Caco-2 (cell line): ENCODE measurements at regions not wholly inside any gene's neighbourhood (a gene's known extent, or its start where the extent isn't known, plus 50 kb on each side); places are given as distances from the start of the nearest gene placed in this dataset.

Experiments
- BruUV-seq: library from RNA; stranded (reverse); fragments of 400-500 nt; replicated peaks from 2 replicates; lab custom pipeline; 2021; lab: Mats Ljungman, UMichigan
- CTCF ChIA-PET: fragments of 300-600 bp; sonication (Branson Sonifier 250); formaldehyde crosslinking; loops from one replicate; lab custom pipeline; 2022; ENCODE audit warnings: antibody characterized with exemption; lab: Charles Lee
- POLR2A ChIA-PET: fragments of 300-600 bp; sonication (Branson Sonifier 250); formaldehyde crosslinking; loops from one replicate; lab custom pipeline; 2022; ENCODE audit warnings: antibody characterized with exemption; lab: Charles Lee
- DNase-seq, 2 experiments: peaks; one replicate each; pipeline versions ENCODE4 v3.0.0 to v3.0.0-alpha.2; 2020 to 2022
- H3K27me3 ChIP-seq: replicated peaks from 2 replicates; pipeline ENCODE4 v1.6.0; 2011; ENCODE audit warnings: low read length; ENCODE audit not compliant: control insufficient read depth, insufficient read depth
- H3K36me3 ChIP-seq: 2 replicates; pipeline ENCODE4 v1.5.1; 2011; ENCODE audit warnings: low read length; ENCODE audit not compliant: control insufficient read depth, insufficient read depth
- H3K4me1 ChIP-seq: fragments of 250-450 bp; sonication (Bioruptor Pico); 2 replicates; pipeline ENCODE4 v1.5.1; 2020; ENCODE audit warnings: mild to moderate bottlenecking
- H3K4me3 ChIP-seq: 2 replicates; pipeline ENCODE4 v1.5.1; 2011; ENCODE audit warnings: low read depth, mild to moderate bottlenecking, control low read depth, low read length
- H3K9me3 ChIP-seq: fragments of 250-450 bp; sonication (Bioruptor Pico); 2 replicates; pipeline ENCODE4 v1.5.1; 2020; ENCODE audit warnings: mild to moderate bottlenecking, moderate library complexity
- H3K27ac Mint-ChIP-seq: one replicate; pipeline ENCODE4 v1.8.0; 2022; ENCODE audit warnings: mixed read lengths; ENCODE audit not compliant: unreplicated experiment
- H3K27me3 Mint-ChIP-seq: one replicate; pipeline ENCODE4 v1.8.0; 2022; ENCODE audit warnings: mixed read lengths; ENCODE audit not compliant: insufficient read depth, unreplicated experiment
- H3K36me3 Mint-ChIP-seq: one replicate; pipeline ENCODE4 v1.8.0; 2022; ENCODE audit warnings: mild to moderate bottlenecking, mixed read lengths; ENCODE audit not compliant: insufficient read depth, unreplicated experiment
- H3K4me1 Mint-ChIP-seq: one replicate; pipeline ENCODE4 v1.8.0; 2022; ENCODE audit warnings: low read depth, mixed read lengths; ENCODE audit not compliant: unreplicated experiment
- H3K4me3 Mint-ChIP-seq: one replicate; pipeline ENCODE4 v1.8.0; 2022; ENCODE audit warnings: mild to moderate bottlenecking, moderate library complexity, mixed read lengths; ENCODE audit not compliant: unreplicated experiment
- H3K9me3 Mint-ChIP-seq: one replicate; pipeline ENCODE4 v1.8.0; 2022; ENCODE audit warnings: mixed read lengths; ENCODE audit not compliant: unreplicated experiment
- intact Hi-C: fragments of 100-400 bp; cut with micrococcal nuclease; formaldehyde crosslinking; loops from one replicate; pipeline ENCODE4 v1.10.0; 2022; ENCODE audit not compliant: unreplicated experiment
- TF ChIP-seq, protein P1 (sequence below), 2 experiments: fragments of 200-600 bp in 1 of 2; IDR thresholded peaks; 1 replicate in 1 of 2; 2 replicates in 1 of 2; pipeline versions ENCODE4 v1.5.1 to v1.8.0; 2011 to 2022; ENCODE audit warnings: antibody characterized with exemption in 1 of 2, control low read depth in 1 of 2, inconsistent platforms in 1 of 2, low read depth in 1 of 2, low read length in 1 of 2, mild to moderate bottlenecking in 1 of 2, moderate library complexity in 1 of 2; ENCODE audit not compliant: insufficient read depth in 1 of 2, severe bottlenecking in 1 of 2, unreplicated experiment in 1 of 2

DNA sequence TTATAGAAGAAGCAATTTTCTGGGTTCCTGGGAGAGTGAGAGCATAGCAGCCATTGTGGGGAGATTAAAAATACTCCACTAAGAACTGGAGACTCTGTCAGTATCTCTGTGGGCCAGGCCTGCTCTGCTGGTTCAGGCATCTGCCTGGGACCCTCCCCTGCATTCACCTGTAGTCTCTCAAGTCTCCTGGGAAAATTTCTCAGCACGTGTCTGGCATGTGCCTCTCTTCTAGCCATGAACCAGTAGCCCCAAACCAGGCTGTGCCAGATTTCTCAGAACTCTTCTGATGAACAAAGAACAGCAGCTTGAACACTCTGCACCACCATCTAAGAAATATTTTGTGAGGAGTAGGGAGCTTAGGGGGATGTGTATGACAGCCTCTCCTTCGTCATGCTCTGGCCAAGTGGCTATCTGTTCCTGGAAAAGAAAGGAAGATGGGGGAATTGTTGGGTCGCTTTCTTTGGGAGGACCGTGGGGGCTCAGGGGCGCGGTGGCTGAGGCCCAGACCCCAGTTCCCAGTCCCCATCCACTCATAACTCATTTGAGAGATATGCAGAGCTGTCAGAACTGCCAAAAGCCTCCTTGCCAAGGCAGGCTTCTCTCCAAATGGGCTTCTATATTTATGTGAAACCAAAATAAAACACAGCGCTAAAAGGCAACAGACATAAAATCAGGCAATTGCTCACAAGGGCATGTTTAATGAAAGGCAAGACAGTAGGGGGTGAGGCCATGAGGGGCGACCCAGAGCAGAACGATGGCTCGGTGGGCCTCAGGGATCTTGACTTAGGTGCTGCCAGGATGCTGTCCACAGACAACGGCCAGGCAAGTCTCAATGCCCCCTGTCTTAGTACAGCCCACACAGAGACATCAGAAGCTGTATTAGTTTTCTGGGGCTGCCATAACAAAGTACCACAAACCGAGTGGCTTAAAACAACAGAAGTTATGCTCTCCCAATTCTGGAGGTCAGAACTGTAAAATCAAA, 114.7 kb upstream of the TNP1 start:
- Mint-ChIP-seq H3K27ac (no peak overlapping the region), H3K9me3 (peaks cover 9% of the 10 kb centered on the region), H3K27me3 (peaks cover 9% of the 10 kb centered on the region), H3K4me1 (no peaks in the 10 kb centered on the region), H3K36me3 (no peaks in the 10 kb centered on the region), H3K4me3 (no peak overlapping the region)
- no peaks in the 10 kb centered on the region for H3K36me3 ChIP-seq
- H3K4me3 ChIP-seq = no peak overlapping the region
- TF ChIP-seq, protein P1, sequence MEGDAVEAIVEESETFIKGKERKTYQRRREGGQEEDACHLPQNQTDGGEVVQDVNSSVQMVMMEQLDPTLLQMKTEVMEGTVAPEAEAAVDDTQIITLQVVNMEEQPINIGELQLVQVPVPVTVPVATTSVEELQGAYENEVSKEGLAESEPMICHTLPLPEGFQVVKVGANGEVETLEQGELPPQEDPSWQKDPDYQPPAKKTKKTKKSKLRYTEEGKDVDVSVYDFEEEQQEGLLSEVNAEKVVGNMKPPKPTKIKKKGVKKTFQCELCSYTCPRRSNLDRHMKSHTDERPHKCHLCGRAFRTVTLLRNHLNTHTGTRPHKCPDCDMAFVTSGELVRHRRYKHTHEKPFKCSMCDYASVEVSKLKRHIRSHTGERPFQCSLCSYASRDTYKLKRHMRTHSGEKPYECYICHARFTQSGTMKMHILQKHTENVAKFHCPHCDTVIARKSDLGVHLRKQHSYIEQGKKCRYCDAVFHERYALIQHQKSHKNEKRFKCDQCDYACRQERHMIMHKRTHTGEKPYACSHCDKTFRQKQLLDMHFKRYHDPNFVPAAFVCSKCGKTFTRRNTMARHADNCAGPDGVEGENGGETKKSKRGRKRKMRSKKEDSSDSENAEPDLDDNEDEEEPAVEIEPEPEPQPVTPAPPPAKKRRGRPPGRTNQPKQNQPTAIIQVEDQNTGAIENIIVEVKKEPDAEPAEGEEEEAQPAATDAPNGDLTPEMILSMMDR (IDR thresholded peaks at IDR 0.05; ENCODE audit: insufficient read depth in 1 of 2, low read depth in 1 of 2, low read length in 1 of 2, severe bottlenecking in 1 of 2, unreplicated experiment in 1 of 2) = no peak
- no peak for DNase-seq
- ChIA-PET CTCF (no interaction called here), POLR2A (no interaction called here)
- no TSS peak for BruUV-seq
- no peaks in the 10 kb centered on the region for H3K9me3 ChIP-seq
- intact Hi-C loops = no loop called here
- no peaks in the 10 kb centered on the region for H3K4me1 ChIP-seq
- no peaks in the 10 kb centered on the region for H3K27me3 ChIP-seq

DNA sequence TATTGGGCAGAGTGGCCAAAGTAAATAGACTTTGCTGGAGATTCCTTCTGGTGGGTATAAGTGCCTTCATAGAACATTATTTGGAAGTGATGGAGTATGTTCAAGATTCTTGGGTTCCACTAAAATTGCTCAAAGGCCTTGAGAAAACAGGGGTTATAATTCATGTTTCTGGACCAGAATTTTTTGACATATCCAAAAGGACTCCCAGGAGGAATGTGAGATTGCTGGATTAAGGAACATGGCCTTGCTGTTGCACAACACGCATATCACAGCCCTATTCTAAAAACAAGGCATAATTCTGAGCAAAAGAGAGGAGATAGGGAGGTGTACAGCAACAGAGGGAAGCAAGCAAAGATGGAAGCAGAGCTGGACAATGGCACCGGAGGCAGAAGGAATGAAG, 111.7 kb upstream of the TNP1 start:
- no peaks in the 10 kb centered on the region for H3K27me3 ChIP-seq
- H3K9me3 ChIP-seq = no peaks in the 10 kb centered on the region
- Mint-ChIP-seq H3K4me3 (no peak overlapping the region), H3K9me3 (no peaks in the 10 kb centered on the region), H3K36me3 (no peaks in the 10 kb centered on the region), H3K27ac (no peak overlapping the region), H3K4me1 (no peaks in the 10 kb centered on the region), H3K27me3 (peaks cover 14% of the 10 kb centered on the region)
- intact Hi-C loops = no loop called here
- no peak overlapping the region for H3K4me3 ChIP-seq
- ChIA-PET POLR2A (no interaction called here), CTCF (no interaction called here)
- BruUV-seq = no TSS peak
- no peaks in the 10 kb centered on the region for H3K36me3 ChIP-seq
- TF ChIP-seq, protein P1 (IDR thresholded peaks at IDR 0.05; ENCODE audit: insufficient read depth in 1 of 2, low read depth in 1 of 2, low read length in 1 of 2, severe bottlenecking in 1 of 2, unreplicated experiment in 1 of 2) = no peak
- DNase-seq = no peak
- no peaks in the 10 kb centered on the region for H3K4me1 ChIP-seq

DNA sequence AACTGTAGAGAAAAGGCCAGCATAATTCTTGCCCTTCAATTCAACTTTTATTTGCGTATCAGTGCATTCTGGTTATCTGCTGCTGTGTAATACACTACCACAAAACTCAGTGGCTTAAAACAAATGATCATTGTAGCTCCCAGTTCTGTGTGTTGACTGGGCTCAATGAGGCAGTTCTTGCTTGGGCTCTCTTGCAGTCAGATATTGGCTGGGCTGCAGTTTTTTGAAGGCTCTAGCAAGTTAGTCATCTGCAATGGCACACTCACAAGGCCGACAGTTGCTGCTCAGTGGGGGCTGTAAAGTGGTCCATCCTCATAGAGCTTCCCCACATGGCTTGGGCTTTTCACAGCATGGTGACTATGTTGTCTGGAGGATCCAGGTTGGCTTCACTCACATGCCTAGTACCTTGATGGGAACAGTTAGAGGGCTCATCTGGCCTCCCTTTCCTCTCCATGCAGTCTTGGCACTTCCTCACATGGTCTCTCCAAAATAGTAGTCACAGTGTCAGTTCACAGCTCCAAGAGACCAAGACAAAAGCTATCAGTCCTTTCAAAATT, 110.6 kb upstream of the TNP1 start:
- ChIA-PET CTCF (no interaction called here), POLR2A (no interaction called here)
- Histone ChIP-seq H3K9me3 (no peaks in the 10 kb centered on the region), H3K27me3 (no peaks in the 10 kb centered on the region), H3K36me3 (no peaks in the 10 kb centered on the region), H3K4me1 (no peaks in the 10 kb centered on the region), H3K4me3 (no peak overlapping the region)
- Mint-ChIP-seq H3K36me3 (no peaks in the 10 kb centered on the region), H3K27me3 (peaks cover 14% of the 10 kb centered on the region), H3K27ac (no peak overlapping the region), H3K9me3 (no peaks in the 10 kb centered on the region), H3K4me3 (no peak overlapping the region), H3K4me1 (no peaks in the 10 kb centered on the region)
- BruUV-seq = no TSS peak
- intact Hi-C loops = no loop called here
- no peak for DNase-seq
- TF ChIP-seq, protein P1 (IDR thresholded peaks at IDR 0.05; ENCODE audit: insufficient read depth in 1 of 2, low read depth in 1 of 2, low read length in 1 of 2, severe bottlenecking in 1 of 2, unreplicated experiment in 1 of 2) = no peak
